Choroid plexus epithelial cell (primary cell): ENCODE measurements at regions not wholly inside any gene's neighbourhood (a gene's known extent, or its start where the extent isn't known, plus 50 kb on each side); places are given as distances from the start of the nearest gene placed in this dataset.

Experiments used
- DNase-seq: peaks from one replicate; pipeline ENCODE4 v3.0.0-alpha.2; 2010; ENCODE audit warnings: low read depth
- H3K4me3 ChIP-seq: 2 replicates; pipeline ENCODE4 v1.5.1; 2011; ENCODE audit warnings: low read depth, mild to moderate bottlenecking, control low read depth, low read length, moderate library complexity
- TF ChIP-seq, protein P1 (sequence below): conservative IDR thresholded peaks from 2 replicates; pipeline ENCODE4 v1.5.1; 2011; ENCODE audit warnings: low read depth, mild to moderate bottlenecking, control low read depth, inconsistent platforms, low read length, moderate library complexity

DNA sequence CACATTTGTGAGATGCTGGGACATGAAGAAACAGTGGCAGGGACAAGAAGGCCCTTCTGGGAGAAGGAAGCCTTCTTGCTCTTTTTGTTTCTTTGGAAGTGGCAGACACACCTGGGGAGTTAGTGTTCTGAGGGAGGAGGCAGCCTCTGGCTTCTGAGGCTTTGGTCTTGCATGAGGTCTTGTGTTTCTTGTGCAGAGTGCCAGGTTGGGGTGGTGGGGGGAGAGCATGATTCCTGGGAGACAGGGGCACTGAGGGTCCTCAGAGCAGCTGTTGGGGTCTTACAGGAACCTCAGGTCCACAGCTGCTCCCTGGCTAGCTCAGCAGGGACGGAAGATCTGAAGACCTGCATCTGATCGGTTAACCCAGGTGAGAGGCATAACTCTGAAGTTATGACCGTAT is 167.5 kb upstream of the ZNF536 start:
- H3K4me3 ChIP-seq = no peak overlapping the region
- no peak for DNase-seq
- TF ChIP-seq, protein P1, sequence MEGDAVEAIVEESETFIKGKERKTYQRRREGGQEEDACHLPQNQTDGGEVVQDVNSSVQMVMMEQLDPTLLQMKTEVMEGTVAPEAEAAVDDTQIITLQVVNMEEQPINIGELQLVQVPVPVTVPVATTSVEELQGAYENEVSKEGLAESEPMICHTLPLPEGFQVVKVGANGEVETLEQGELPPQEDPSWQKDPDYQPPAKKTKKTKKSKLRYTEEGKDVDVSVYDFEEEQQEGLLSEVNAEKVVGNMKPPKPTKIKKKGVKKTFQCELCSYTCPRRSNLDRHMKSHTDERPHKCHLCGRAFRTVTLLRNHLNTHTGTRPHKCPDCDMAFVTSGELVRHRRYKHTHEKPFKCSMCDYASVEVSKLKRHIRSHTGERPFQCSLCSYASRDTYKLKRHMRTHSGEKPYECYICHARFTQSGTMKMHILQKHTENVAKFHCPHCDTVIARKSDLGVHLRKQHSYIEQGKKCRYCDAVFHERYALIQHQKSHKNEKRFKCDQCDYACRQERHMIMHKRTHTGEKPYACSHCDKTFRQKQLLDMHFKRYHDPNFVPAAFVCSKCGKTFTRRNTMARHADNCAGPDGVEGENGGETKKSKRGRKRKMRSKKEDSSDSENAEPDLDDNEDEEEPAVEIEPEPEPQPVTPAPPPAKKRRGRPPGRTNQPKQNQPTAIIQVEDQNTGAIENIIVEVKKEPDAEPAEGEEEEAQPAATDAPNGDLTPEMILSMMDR = no peak

DNA sequence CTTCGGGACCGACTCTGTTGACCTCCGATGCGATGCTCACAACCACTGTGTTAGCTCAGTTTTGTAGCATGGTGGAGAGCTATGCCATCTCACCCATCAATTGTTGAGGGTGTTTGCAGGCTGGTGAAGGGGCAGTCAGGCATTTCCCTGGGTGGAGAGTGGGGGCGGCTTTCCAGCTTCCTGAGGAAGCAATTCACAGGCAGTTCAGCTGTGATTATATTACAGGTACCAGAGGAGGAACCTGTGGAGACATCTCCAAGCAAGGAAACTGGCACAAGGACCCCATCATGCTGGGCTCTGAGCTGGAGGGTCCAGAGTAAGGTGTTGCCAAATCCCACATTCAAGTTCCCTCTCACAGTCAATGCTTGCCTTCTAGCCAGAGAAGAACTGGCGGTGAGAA is 166.0 kb upstream of the ZNF536 start:
- DNase-seq = no peak
- TF ChIP-seq, protein P1 = no peak
- H3K4me3 ChIP-seq = no peak overlapping the region

DNA sequence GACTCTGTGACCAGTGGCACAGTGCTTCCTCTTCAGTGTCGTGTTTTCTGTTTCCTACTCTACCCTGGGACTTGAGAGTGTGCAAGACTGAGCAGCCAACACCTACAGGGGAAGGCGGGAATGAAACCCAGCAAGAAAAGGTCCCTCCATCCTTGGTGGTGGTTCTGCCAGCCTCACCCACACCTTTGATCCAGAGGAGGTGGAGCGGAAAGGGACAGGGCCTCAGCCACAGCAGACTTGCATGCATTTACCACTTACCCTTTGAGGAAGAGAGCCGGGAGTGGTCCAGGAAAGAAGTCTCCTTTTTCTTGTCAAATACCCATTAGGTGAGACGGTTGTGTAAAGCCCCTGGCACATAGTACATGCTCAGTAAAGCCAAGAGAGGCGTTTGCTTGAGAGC is 164.8 kb upstream of the ZNF536 start:
- DNase-seq = no peak
- H3K4me3 ChIP-seq = no peak overlapping the region
- TF ChIP-seq, protein P1 = no peak

DNA sequence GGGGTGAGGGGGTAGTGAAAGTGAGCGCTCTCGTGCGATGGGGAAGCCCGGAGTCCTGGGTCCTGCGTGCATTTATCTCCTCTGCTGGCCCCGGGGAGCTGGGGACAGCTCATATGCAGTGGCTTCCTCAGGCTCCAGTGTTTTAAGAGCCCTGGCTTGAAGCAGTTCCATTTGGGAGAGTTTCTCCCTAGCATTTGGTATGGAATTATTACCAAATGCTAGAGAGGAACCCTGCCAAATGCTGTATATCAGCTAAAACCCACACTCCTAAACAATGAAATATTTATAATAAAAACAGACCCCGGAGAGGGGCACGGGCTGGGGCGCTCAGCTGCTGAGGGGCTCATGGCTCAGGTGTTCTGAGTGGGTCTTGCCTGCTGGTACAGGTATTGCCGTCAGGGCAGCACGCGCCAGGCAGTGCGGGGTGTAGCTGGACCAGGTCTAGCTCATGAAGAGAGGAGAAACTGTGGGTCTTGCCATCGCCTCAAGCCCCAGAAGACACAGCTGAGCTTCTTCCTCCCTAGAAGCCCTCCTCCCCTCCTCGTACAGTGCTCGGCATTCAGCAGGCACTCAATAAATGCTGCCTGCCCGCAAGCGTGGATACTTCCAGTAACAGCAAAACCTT is 163.6 kb upstream of the ZNF536 start:
- no peak overlapping the region for H3K4me3 ChIP-seq
- DNase-seq = no peak
- TF ChIP-seq, protein P1 = no peak

DNA sequence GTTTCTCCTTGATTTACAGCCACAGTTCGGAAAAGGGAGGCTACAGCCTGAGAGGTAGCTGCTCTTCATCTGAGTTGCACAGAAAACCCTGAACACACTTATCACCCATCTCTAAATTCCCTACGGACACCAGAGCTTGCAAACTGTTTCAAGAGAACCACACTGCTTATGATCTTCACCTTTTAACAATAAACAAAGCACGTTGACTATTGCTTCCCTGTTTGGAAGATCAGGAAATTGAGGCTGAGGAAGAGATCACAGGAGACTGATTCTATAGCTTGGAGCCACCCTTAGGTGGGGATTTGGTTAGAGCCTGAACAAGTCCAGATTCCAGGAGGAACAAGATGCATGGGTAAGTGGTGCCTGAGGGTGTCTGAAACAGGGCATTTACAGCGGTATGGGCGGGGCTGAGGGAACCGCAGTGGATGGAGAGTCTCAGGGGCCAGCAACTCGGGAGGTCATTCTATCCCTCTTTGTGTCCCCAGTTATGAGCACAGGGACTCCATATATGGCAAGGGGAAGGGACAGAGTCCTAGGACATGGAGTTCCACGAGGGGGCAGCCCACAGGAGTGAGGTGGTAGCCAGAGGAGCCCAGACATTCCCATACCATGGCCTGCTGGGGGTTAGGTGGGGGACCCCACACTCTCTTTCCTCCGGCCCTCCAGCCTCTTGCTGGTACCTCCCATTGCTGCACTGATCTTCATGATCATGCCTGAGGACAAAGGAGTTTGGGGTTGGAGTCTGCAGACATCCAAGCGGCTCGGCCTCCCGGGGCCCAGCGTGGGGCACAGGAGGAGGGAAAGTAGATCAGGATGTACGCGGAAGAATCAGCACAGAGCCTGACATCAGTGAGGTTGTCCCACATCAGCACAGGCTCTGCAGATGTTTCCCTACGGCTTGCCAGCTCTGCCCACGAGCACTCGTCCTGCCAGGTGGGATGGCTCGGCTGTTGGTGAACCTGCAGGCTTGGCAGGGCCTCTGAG is 162.3 kb upstream of the ZNF536 start:
- TF ChIP-seq, protein P1 = no peak
- no peak for DNase-seq
- no peak overlapping the region for H3K4me3 ChIP-seq

DNA sequence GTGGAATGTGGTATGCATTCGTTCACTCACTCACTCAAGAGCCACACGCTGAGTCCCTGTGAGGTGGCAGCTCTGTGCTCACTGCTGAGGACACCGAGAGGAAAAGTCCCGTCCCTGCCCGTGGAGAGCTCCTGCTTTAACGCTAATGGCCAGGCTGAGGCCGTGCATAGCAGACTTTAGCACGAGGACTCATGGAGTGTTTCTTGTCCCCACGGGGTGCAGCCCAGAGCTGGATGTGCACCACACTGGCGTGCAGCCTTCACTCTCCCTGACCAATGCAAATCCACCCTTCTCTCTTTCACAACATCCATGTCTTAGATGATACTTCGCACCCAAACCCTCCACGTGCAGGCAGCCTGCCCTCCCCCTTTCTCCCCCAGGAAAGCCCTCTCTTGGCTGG is 159.6 kb upstream of the ZNF536 start:
- no peak for DNase-seq
- TF ChIP-seq, protein P1 = no peak
- no peak overlapping the region for H3K4me3 ChIP-seq
